Spleen (tissue), 11 donors: ENCODE measurements at regions not wholly inside any gene's neighbourhood (a gene's known extent, or its start where the extent isn't known, plus 50 kb on each side); places are given as distances from the start of the nearest gene placed in this dataset.

Experiments
- DNase-seq: peaks from one replicate; pipeline ENCODE4 v3.0.0-alpha.2; 2020
- H3K27ac ChIP-seq, 8 donors: fragments of 200-600 bp; sonication (generic) in 7 of 8; 1 replicate in 4 of 8; 2 replicates in 4 of 8; pipeline versions ENCODE4 v1.5.0 to v1.8.0; 2016 to 2021; ENCODE audit warnings: inconsistent platforms in 4 of 8, mild to moderate bottlenecking in 4 of 8, moderate library complexity in 1 of 8
- H3K27me3 ChIP-seq, 7 donors: fragments of 200-600 bp; sonication (generic) in 6 of 7; replicated peaks in 1 of 7; 1 replicate in 4 of 7; 2 replicates in 3 of 7; pipeline versions ENCODE4 v1.5.0 to v1.8.0; 2016 to 2021; ENCODE audit warnings: inconsistent platforms in 3 of 7, mild to moderate bottlenecking in 1 of 7
- H3K36me3 ChIP-seq, 6 donors: fragments of 200-600 bp; sonication (generic) in 5 of 6; 1 replicate in 4 of 6; 2 replicates in 2 of 6; pipeline versions ENCODE4 v1.5.0 to v1.8.0; 2016 to 2021; ENCODE audit warnings: inconsistent platforms in 2 of 6
- H3K4me1 ChIP-seq, 6 donors: fragments of 200-600 bp; sonication (generic) in 5 of 6; 1 replicate in 3 of 6; 2 replicates in 3 of 6; pipeline versions ENCODE4 v1.5.0 to v1.8.0; 2016 to 2021; ENCODE audit warnings: inconsistent platforms in 3 of 6
- H3K4me3 ChIP-seq, 8 donors: fragments of 200-600 bp; sonication (generic) in 7 of 8; 1 replicate in 4 of 8; 2 replicates in 4 of 8; pipeline versions ENCODE4 v1.5.0 to v1.8.0; 2016 to 2021; ENCODE audit warnings: inconsistent platforms in 4 of 8, mild to moderate bottlenecking in 4 of 8, moderate library complexity in 2 of 8
- H3K9me3 ChIP-seq, 8 donors: fragments of 200-600 bp; sonication (generic) in 7 of 8; 1 replicate in 4 of 8; 2 replicates in 4 of 8; pipeline versions ENCODE4 v1.5.0 to v1.8.0; 2016 to 2021; ENCODE audit warnings: inconsistent platforms in 4 of 8
- POLR2A ChIP-seq, 3 donors: fragments of 450-650 bp; IDR thresholded peaks; one replicate each; pipeline ENCODE4 v1.5.1; 2017; ENCODE audit warnings: antibody characterized with exemption in 3 of 3, mild to moderate bottlenecking in 1 of 3
- POLR2AphosphoS5 ChIP-seq, 3 donors: sonication (generic); formaldehyde crosslinking; IDR thresholded peaks; one replicate each; pipeline ENCODE4 v1.5.1; 2017; ENCODE audit warnings: antibody characterized with exemption in 3 of 3
- WGBS, 5 donors: extraction: QIAGEN DNeasy Blood & Tissue Kit in 3 of 5; methylation state at CpG; one replicate each; pipeline versions ENCODE4 v1.1.5 to v1.1.7; 2013 to 2018; 5-methylcytosine and 5-hydroxymethylcytosine counted together
- intact Hi-C: fragments of 100-400 bp; cut with DNase I; formaldehyde crosslinking; loops from one replicate; pipeline ENCODE4 v1.15.0; 2023; ENCODE audit warnings: low total_unique reads
- TF ChIP-seq, protein P1 (sequence below), 11 experiments: fragments of 200-600 bp in 7 of 11; fragments of 450-650 bp in 4 of 11; sonication (generic) in 4 of 11; IDR thresholded peaks in 8 of 11; conservative IDR thresholded peaks in 3 of 11; 1 replicate in 7 of 11; 2 replicates in 4 of 11; pipeline versions ENCODE4 v1.4.0 to v1.8.0; 2016 to 2021; ENCODE audit warnings: antibody characterized with exemption in 11 of 11, inconsistent platforms in 4 of 11, mild to moderate bottlenecking in 1 of 11
- donor health status: healthy with polysubstance abuse.
- donor health status: DM: no; HTN: no; CAD: no; lungs with moderate emphysema.
- donor health status: DM: no; HTN: no; CAD: no.
- donor health status: Bipolar disorder and iron deficiency.
- donor health status: healthy.
- donor health status: DM: no; HTN: no; CAD: no.
- donor health status: DM: yes; HTN: yes; CAD: no.

DNA sequence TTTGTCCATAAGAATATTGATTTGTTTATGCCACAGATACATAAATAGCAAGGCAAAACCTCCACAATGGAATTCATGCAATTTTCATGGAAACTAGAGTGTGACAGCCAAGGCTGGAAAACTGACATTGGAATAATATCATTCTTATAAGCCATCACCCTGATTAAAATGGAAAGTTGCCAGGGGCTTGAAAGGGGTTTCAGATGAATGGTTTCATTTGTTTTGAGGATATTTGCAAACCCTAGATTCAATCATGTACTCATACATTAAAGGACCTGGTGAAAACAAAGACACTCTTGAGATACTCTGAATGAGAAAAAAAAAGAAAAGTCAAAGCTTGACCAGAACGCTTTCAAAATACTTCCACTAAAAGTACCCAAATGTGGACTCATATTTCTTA, 205.7 kb downstream of the DIO2 start:
- intact Hi-C loops = no loop called here
- WGBS, 5 donors = 0 to 54% (median 0%) methylated on average over 1 of the region's 1 CpG
- no peaks in the 10 kb centered on the region for H3K4me1 ChIP-seq

GRCh38 chr14:80004871-80005270, 206.4 kb downstream of the DIO2 start:
- Histone ChIP-seq H3K27me3 (no peaks in the 10 kb centered on the region), H3K4me3 (no peak overlapping the region), H3K27ac (no peak overlapping the region), H3K4me1 (no peaks in the 10 kb centered on the region), H3K9me3 (peaks cover 0 to 6% (median 0%) of the 10 kb centered on the region in 8 donors), H3K36me3 (no peaks in the 10 kb centered on the region)
- DNase-seq = no peak
- 75 to 90% (median 83%) methylated on average over 3 of the region's 3 CpGs for WGBS, 5 donors
- TF ChIP-seq POLR2A (IDR thresholded peaks at IDR 0.05) (no peak), POLR2AphosphoS5 (IDR thresholded peaks at IDR 0.05) (no peak)
- TF ChIP-seq, protein P1, sequence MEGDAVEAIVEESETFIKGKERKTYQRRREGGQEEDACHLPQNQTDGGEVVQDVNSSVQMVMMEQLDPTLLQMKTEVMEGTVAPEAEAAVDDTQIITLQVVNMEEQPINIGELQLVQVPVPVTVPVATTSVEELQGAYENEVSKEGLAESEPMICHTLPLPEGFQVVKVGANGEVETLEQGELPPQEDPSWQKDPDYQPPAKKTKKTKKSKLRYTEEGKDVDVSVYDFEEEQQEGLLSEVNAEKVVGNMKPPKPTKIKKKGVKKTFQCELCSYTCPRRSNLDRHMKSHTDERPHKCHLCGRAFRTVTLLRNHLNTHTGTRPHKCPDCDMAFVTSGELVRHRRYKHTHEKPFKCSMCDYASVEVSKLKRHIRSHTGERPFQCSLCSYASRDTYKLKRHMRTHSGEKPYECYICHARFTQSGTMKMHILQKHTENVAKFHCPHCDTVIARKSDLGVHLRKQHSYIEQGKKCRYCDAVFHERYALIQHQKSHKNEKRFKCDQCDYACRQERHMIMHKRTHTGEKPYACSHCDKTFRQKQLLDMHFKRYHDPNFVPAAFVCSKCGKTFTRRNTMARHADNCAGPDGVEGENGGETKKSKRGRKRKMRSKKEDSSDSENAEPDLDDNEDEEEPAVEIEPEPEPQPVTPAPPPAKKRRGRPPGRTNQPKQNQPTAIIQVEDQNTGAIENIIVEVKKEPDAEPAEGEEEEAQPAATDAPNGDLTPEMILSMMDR (IDR thresholded peaks at IDR 0.05 in 8 of 11, conservative IDR thresholded peaks at IDR 0.05 in 3 of 11) = no peak
- intact Hi-C loops = no loop called here

More for the DNA sequence above, 205.7 kb downstream of the DIO2 start:
- no peaks in the 10 kb centered on the region for H3K36me3 ChIP-seq
- no peak overlapping the region for H3K4me3 ChIP-seq
- DNase-seq = no peak
- H3K9me3 ChIP-seq = peaks cover 0 to 6% (median 0%) of the 10 kb centered on the region in 8 donors
- H3K27ac ChIP-seq = no peak overlapping the region
- TF ChIP-seq POLR2A (IDR thresholded peaks at IDR 0.05) = no peak
- no peak for TF ChIP-seq POLR2AphosphoS5 (IDR thresholded peaks at IDR 0.05)
- TF ChIP-seq, protein P1 (IDR thresholded peaks at IDR 0.05 in 8 of 11, conservative IDR thresholded peaks at IDR 0.05 in 3 of 11) = no peak
- H3K27me3 ChIP-seq = no peaks in the 10 kb centered on the region

DNA sequence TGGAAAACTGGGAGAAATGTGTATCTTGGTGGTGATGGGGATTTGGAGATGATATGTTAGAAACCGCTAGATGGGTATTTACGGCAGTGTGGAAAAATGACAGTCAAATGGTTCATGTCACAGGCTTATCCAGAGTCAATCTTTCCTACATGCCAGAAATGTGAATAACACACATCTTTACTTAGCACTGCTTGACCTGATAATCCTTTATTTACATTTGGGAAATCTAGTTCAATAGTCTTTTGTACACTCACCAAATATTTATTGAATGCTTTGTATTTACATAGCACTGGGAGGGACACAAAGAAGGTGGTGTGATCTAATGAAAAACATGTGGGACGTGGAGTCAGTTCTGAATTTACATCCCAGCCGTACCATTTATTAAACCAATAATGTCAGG, 208.2 kb downstream of the DIO2 start:
- H3K4me1 ChIP-seq = no peaks in the 10 kb centered on the region
- WGBS, 5 donors = 80 to 94% (median 92%) methylated on average over 4 of the region's 4 CpGs
- H3K36me3 ChIP-seq = no peaks in the 10 kb centered on the region
- H3K4me3 ChIP-seq = no peak overlapping the region
- no peak for TF ChIP-seq POLR2A (IDR thresholded peaks at IDR 0.05)
- TF ChIP-seq, protein P1 (IDR thresholded peaks at IDR 0.05 in 8 of 11, conservative IDR thresholded peaks at IDR 0.05 in 3 of 11) = no peak
- no peak for TF ChIP-seq POLR2AphosphoS5 (IDR thresholded peaks at IDR 0.05)
- peaks cover 0 to 6% (median 0%) of the 10 kb centered on the region in 8 donors for H3K9me3 ChIP-seq
- DNase-seq = no peak
- intact Hi-C loops = no loop called here
- H3K27ac ChIP-seq = no peak overlapping the region
- no peaks in the 10 kb centered on the region for H3K27me3 ChIP-seq

GRCh38 chr14:79997509-79998208, 213.6 kb downstream of the DIO2 start:
- no peak for TF ChIP-seq POLR2AphosphoS5 (IDR thresholded peaks at IDR 0.05)
- TF ChIP-seq, protein P1 (IDR thresholded peaks at IDR 0.05 in 8 of 11, conservative IDR thresholded peaks at IDR 0.05 in 3 of 11) = no peak
- TF ChIP-seq POLR2A (IDR thresholded peaks at IDR 0.05) = no peak
- Histone ChIP-seq H3K9me3 (peaks cover 0 to 6% (median 0%) of the 10 kb centered on the region in 8 donors), H3K4me1 (no peaks in the 10 kb centered on the region), H3K27me3 (no peaks in the 10 kb centered on the region), H3K36me3 (no peaks in the 10 kb centered on the region), H3K27ac (no peak overlapping the region), H3K4me3 (no peak overlapping the region)
- DNase-seq = no peak
- WGBS, 5 donors = 70 to 81% (median 74%) methylated on average over 4 of the region's 4 CpGs
- intact Hi-C loops = no loop called here
